ENCODE measurements at regions not wholly inside any gene's neighbourhood (a gene's known extent, or its start where the extent isn't known, plus 50 kb on each side); places are given as distances from the start of the nearest gene placed in this dataset.
A peak's percentile ranks its signal among the peaks of the same experiment; 100 is the strongest.

- H3K27ac ChIP-seq (ENCODE audit: low read depth in 1 of 2, low read length in 2 of 2) = peak overlapping the region; percentile 60 to 62
- H3K9me3 ChIP-seq (ENCODE audit: control insufficient read depth in 4 of 4, low read length in 3 of 4) = no peaks in the 10 kb centered on the region
- TF ChIP-seq HNF4G (IDR thresholded peaks at IDR 0.05) = no peak
- no peak for TF ChIP-seq FOXA1 (IDR thresholded peaks at IDR 0.05)
- TF ChIP-seq REST (IDR thresholded peaks at IDR 0.05) = no peak
- TF ChIP-seq CTCF (IDR thresholded peaks at IDR 0.05; ENCODE audit: low read depth, low read length, missing input control) = no peak
- TF ChIP-seq RXRA (IDR thresholded peaks at IDR 0.05) = no peak
- TF ChIP-seq ZBTB33 (IDR thresholded peaks at IDR 0.05) = no peak
- no peak for TF ChIP-seq YY1 (IDR thresholded peaks at IDR 0.05)
- TF ChIP-seq NR2F2 (IDR thresholded peaks at IDR 0.05) = no peak
- no peak for TF ChIP-seq MAX (IDR thresholded peaks at IDR 0.05)
- no peak for TF ChIP-seq TAF1 (conservative IDR thresholded peaks at IDR 0.05)
- TF ChIP-seq RAD21 (IDR thresholded peaks at IDR 0.05) = no peak
- no peak for TF ChIP-seq HNF4A (conservative IDR thresholded peaks at IDR 0.05)
- no peak for TF ChIP-seq SP1 (IDR thresholded peaks at IDR 0.05)
- WGBS = 52% methylated on average over 10 of the region's 10 CpGs
- H3K9ac ChIP-seq (ENCODE audit: low read depth in 1 of 2, low read length in 2 of 2) = no peak overlapping the region
- H3K4me1 ChIP-seq (ENCODE audit: control insufficient read depth in 4 of 4, insufficient read depth in 4 of 4, low read length in 3 of 4) = peaks cover 0 to 24% (median 13%) of the 10 kb centered on the region in 4 donors
- H3K4me3 ChIP-seq (ENCODE audit: low read depth in 1 of 3, low read length in 3 of 3) = peak overlapping the region in 2 of 3 donors; percentile 27 to 35
- no peaks in the 10 kb centered on the region for H3K36me3 ChIP-seq (ENCODE audit: control insufficient read depth in 4 of 4, insufficient read depth in 3 of 4, low read depth in 1 of 4, low read length in 3 of 4)
- no peak for DNase-seq (ENCODE audit: low spot score)
- no peaks in the 10 kb centered on the region for H3K27me3 ChIP-seq (ENCODE audit: control insufficient read depth in 4 of 4, insufficient read depth in 4 of 4, low read length in 3 of 4)
These were observed 97.2 kb downstream of the HFE start for GRCh38 chr6:26184367-26184891.

GRCh38 chr6:26185004-26185403 is 97.8 kb downstream of the HFE start:
- Histone ChIP-seq H3K4me3 (ENCODE audit: low read depth in 1 of 3, low read length in 3 of 3) (no peak overlapping the region), H3K27ac (ENCODE audit: low read depth in 1 of 2, low read length in 2 of 2) (no peak overlapping the region), H3K4me1 (ENCODE audit: control insufficient read depth in 4 of 4, insufficient read depth in 4 of 4, low read length in 3 of 4) (peaks cover 0 to 25% (median 13%) of the 10 kb centered on the region in 4 donors), H3K9ac (ENCODE audit: low read depth in 1 of 2, low read length in 2 of 2) (no peak overlapping the region), H3K9me3 (ENCODE audit: control insufficient read depth in 4 of 4, low read length in 3 of 4) (no peaks in the 10 kb centered on the region), H3K36me3 (ENCODE audit: control insufficient read depth in 4 of 4, insufficient read depth in 3 of 4, low read depth in 1 of 4, low read length in 3 of 4) (no peaks in the 10 kb centered on the region), H3K27me3 (ENCODE audit: control insufficient read depth in 4 of 4, insufficient read depth in 4 of 4, low read length in 3 of 4) (no peaks in the 10 kb centered on the region)
- DNase-seq (ENCODE audit: low spot score) = no peak
- 93% methylated on average over 2 of the region's 2 CpGs for WGBS
- TF ChIP-seq SP1 (IDR thresholded peaks at IDR 0.05) = no peak
- TF ChIP-seq JUND (IDR thresholded peaks at IDR 0.05) = no peak
- no peak for TF ChIP-seq ATF3 (IDR thresholded peaks at IDR 0.05)
- TF ChIP-seq RXRA (IDR thresholded peaks at IDR 0.05) = no peak
- no peak for TF ChIP-seq MAX (IDR thresholded peaks at IDR 0.05)
- TF ChIP-seq REST (IDR thresholded peaks at IDR 0.05) = no peak
- TF ChIP-seq CTCF (IDR thresholded peaks at IDR 0.05; ENCODE audit: low read depth, low read length, missing input control) = no peak

Measured in liver (tissue), 8 donors.